ENCODE measurements at regions not wholly inside any gene's neighbourhood (a gene's known extent, or its start where the extent isn't known, plus 50 kb on each side); places are given as distances from the start of the nearest gene placed in this dataset.

DNA sequence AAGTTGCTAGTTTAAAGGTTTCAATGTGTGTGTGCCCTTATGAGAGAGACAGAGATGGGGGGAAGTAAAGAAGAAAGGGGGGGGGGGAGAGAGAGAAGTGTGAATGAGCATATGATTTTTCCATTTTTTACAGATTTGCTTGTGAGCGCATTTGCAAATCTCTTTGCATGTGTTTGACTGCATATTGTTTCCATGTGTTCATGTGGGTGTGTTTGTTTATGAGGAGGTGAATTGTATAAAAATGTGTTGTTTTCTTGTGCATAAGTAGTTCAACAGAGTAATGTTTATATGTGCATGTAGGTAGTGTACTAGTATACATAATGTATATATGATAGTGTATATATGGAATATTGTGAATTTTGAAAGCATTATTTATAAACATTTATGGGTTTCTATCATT lies 205.9 kb upstream of the SPAG17 start:
- no peaks in the 10 kb centered on the region for H3K4me1 ChIP-seq (ENCODE audit: control insufficient read depth in 1 of 2, insufficient read depth in 2 of 2, low read length in 2 of 2)
- Mint-ChIP-seq H3K27me3 (ENCODE audit: low read depth in 3 of 3) (peaks cover 0 to 1% (median 0%) of the 10 kb centered on the region in 3 donors), H3K4me3 (no peak overlapping the region), H3K36me3 (no peaks in the 10 kb centered on the region), H3K4me1 (no peaks in the 10 kb centered on the region), H3K27ac (no peak overlapping the region), H3K9me3 (peaks cover 0 to 8% (median 3%) of the 10 kb centered on the region in 7 donors)
- TF ChIP-seq CTCF (IDR thresholded peaks at IDR 0.05) = no peak
- H3K79me2 ChIP-seq (ENCODE audit: insufficient read depth, low read length) = no peaks in the 10 kb centered on the region
- no peak overlapping the region for H2AFZ ChIP-seq (ENCODE audit: insufficient read depth, low read depth, low read length, poor library complexity, severe bottlenecking)
- H3K36me3 ChIP-seq (replicated peaks in 1 of 2; ENCODE audit: control insufficient read depth in 1 of 2, insufficient read depth in 2 of 2, low read length in 2 of 2) = no peaks in the 10 kb centered on the region
- no peak overlapping the region for H3K9ac ChIP-seq (ENCODE audit: insufficient read depth, low read length, poor library complexity, severe bottlenecking)
- no peaks in the 10 kb centered on the region for H3K27me3 ChIP-seq (ENCODE audit: control insufficient read depth in 2 of 2, insufficient read depth in 2 of 2, low read length in 2 of 2)
- intact Hi-C loops (cut with micrococcal nuclease) = no loop called here
- H3K4me3 ChIP-seq (replicated peaks in 1 of 3; ENCODE audit: low read depth in 2 of 3, low read length in 3 of 3) = no peak overlapping the region
- 100% methylated on average over 1 of the region's 1 CpG for WGBS (ENCODE audit: insufficient coverage)
- no peaks in the 10 kb centered on the region for H4K20me1 ChIP-seq (ENCODE audit: insufficient read depth, low read length)
- H3K4me2 ChIP-seq (replicated peaks; ENCODE audit: extremely low read depth, low read length, poor library complexity, severe bottlenecking) = no peak overlapping the region
- DNase-seq = no peak
- no peak overlapping the region for H3K27ac ChIP-seq (ENCODE audit: low read depth in 1 of 2, low read length in 2 of 2)
- H3K9me3 ChIP-seq (replicated peaks in 1 of 2; ENCODE audit: control insufficient read depth in 1 of 2, insufficient read depth in 1 of 2, low read length in 2 of 2) = no peaks in the 10 kb centered on the region

GRCh38 chr1:118388301-118388959 lies 203.4 kb upstream of the SPAG17 start:
- H3K9me3 Mint-ChIP-seq = peaks cover 2 to 9% (median 3%) of the 10 kb centered on the region in 7 donors

More at GRCh38 chr1:118388301-118388959, 203.4 kb upstream of the SPAG17 start:
- Histone ChIP-seq H3K4me3 (replicated peaks in 1 of 3; ENCODE audit: low read depth in 2 of 3, low read length in 3 of 3) (no peak overlapping the region), H2AFZ (ENCODE audit: insufficient read depth, low read depth, low read length, poor library complexity, severe bottlenecking) (no peak overlapping the region), H3K9ac (ENCODE audit: insufficient read depth, low read length, poor library complexity, severe bottlenecking) (no peak overlapping the region), H3K9me3 (replicated peaks in 1 of 2; ENCODE audit: control insufficient read depth in 1 of 2, insufficient read depth in 1 of 2, low read length in 2 of 2) (no peaks in the 10 kb centered on the region), H3K27me3 (ENCODE audit: control insufficient read depth in 2 of 2, insufficient read depth in 2 of 2, low read length in 2 of 2) (no peaks in the 10 kb centered on the region), H3K27ac (ENCODE audit: low read depth in 1 of 2, low read length in 2 of 2) (no peak overlapping the region), H3K36me3 (replicated peaks in 1 of 2; ENCODE audit: control insufficient read depth in 1 of 2, insufficient read depth in 2 of 2, low read length in 2 of 2) (no peaks in the 10 kb centered on the region), H4K20me1 (ENCODE audit: insufficient read depth, low read length) (no peaks in the 10 kb centered on the region), H3K4me2 (replicated peaks; ENCODE audit: extremely low read depth, low read length, poor library complexity, severe bottlenecking) (no peak overlapping the region), H3K79me2 (ENCODE audit: insufficient read depth, low read length) (no peaks in the 10 kb centered on the region), H3K4me1 (ENCODE audit: control insufficient read depth in 1 of 2, insufficient read depth in 2 of 2, low read length in 2 of 2) (no peaks in the 10 kb centered on the region)
- no CpG with 5 or more reads among the region's 4 CpGs for WGBS (ENCODE audit: insufficient coverage)
- no peaks in the 10 kb centered on the region for H3K4me1 Mint-ChIP-seq
- no peak overlapping the region for H3K27ac Mint-ChIP-seq
- no peak overlapping the region for H3K4me3 Mint-ChIP-seq
- intact Hi-C loops (cut with micrococcal nuclease) = no loop called here
- H3K36me3 Mint-ChIP-seq = no peaks in the 10 kb centered on the region
- no peak for DNase-seq
- TF ChIP-seq CTCF (IDR thresholded peaks at IDR 0.05) = no peak
- peaks cover 0 to 1% (median 0%) of the 10 kb centered on the region in 3 donors for H3K27me3 Mint-ChIP-seq (ENCODE audit: low read depth in 3 of 3)
